Neural crest cell (in vitro differentiated cells): ENCODE measurements at regions not wholly inside any gene's neighbourhood (a gene's known extent, or its start where the extent isn't known, plus 50 kb on each side); places are given as distances from the start of the nearest gene placed in this dataset.

ENCODE experiments used
- DNase-seq: peaks from one replicate; pipeline ENCODE4 v3.0.0; 2021; ENCODE audit warnings: low read depth, mixed read lengths, low spot score
- H3K27ac Mint-ChIP-seq: one replicate; pipeline ENCODE4 v1.8.0; 2021; ENCODE audit warnings: mild to moderate bottlenecking, mixed read lengths; ENCODE audit not compliant: unreplicated experiment
- H3K27me3 Mint-ChIP-seq: 2 replicates; pipeline ENCODE4 v1.8.0; 2021; ENCODE audit warnings: low read depth, mild to moderate bottlenecking, mixed read lengths
- H3K36me3 Mint-ChIP-seq: 2 replicates; pipeline ENCODE4 v1.8.0; 2021; ENCODE audit warnings: low read depth, mild to moderate bottlenecking, mixed read lengths
- H3K4me1 Mint-ChIP-seq: 2 replicates; pipeline ENCODE4 v1.8.0; 2021; ENCODE audit warnings: mixed read lengths
- H3K4me3 Mint-ChIP-seq: one replicate; pipeline ENCODE4 v1.8.0; 2021; ENCODE audit warnings: mild to moderate bottlenecking, mixed read lengths
- H3K9me3 Mint-ChIP-seq: 2 replicates; pipeline ENCODE4 v1.8.0; 2021; ENCODE audit warnings: mixed read lengths
- TF ChIP-seq, protein P1 (sequence below): fragments of 200-600 bp; sonication (generic); conservative IDR thresholded peaks from 2 replicates; pipeline ENCODE4 v1.5.0; 2021; ENCODE audit warnings: antibody characterized with exemption, mild to moderate bottlenecking

DNA sequence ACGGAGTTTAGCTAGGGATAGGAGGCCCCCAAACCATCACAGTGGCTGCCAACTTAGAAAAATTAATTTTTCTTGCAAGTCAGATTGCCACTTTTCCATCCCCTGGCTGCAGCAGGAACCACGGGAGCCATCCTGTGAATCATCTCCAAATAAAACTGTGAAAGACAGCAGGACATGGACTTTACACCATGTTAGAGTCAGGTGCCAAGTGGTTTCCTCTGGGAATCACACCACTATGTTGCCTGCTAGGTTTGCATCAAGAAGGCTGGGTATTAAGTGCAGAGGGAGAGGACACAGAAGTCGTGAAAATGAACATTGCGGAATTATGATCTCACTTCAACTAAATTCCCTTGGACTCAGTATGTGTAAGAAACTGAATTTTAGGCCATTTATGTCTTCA, 471.3 kb upstream of the GOT2 start:
- no peak for DNase-seq
- H3K4me1 Mint-ChIP-seq: peaks cover 4% of the 10 kb centered on the region
- no peaks in the 10 kb centered on the region for H3K9me3 Mint-ChIP-seq
- no peak overlapping the region for H3K4me3 Mint-ChIP-seq
- H3K27me3 Mint-ChIP-seq: peaks cover 10% of the 10 kb centered on the region
- no peak overlapping the region for H3K27ac Mint-ChIP-seq
- H3K36me3 Mint-ChIP-seq: no peaks in the 10 kb centered on the region
- TF ChIP-seq, protein P1, sequence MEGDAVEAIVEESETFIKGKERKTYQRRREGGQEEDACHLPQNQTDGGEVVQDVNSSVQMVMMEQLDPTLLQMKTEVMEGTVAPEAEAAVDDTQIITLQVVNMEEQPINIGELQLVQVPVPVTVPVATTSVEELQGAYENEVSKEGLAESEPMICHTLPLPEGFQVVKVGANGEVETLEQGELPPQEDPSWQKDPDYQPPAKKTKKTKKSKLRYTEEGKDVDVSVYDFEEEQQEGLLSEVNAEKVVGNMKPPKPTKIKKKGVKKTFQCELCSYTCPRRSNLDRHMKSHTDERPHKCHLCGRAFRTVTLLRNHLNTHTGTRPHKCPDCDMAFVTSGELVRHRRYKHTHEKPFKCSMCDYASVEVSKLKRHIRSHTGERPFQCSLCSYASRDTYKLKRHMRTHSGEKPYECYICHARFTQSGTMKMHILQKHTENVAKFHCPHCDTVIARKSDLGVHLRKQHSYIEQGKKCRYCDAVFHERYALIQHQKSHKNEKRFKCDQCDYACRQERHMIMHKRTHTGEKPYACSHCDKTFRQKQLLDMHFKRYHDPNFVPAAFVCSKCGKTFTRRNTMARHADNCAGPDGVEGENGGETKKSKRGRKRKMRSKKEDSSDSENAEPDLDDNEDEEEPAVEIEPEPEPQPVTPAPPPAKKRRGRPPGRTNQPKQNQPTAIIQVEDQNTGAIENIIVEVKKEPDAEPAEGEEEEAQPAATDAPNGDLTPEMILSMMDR: no peak

DNA sequence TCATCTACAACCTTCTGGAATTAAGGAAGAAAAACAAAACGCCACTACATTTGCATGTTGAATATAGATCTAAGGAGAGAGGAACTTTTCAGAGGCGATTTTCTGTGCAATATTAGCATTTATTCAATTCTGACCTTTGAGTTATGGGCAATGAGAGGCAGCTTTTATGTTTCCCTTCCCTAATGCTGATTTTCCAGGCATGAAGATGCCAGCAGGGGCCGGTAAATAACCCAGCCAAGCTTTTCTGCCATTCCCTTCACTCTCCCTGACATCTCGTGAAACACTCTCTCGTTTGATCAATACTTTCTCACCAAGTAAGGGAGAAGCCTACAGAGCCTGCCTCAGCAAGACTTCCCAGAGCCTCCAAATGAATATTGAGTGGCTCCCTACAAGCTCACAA, 470.5 kb upstream of the GOT2 start:
- H3K9me3 Mint-ChIP-seq: no peaks in the 10 kb centered on the region
- peaks cover under 1% of the 10 kb centered on the region for H3K4me1 Mint-ChIP-seq
- no peak overlapping the region for H3K27ac Mint-ChIP-seq
- TF ChIP-seq, protein P1: no peak
- H3K4me3 Mint-ChIP-seq: no peak overlapping the region
- no peak for DNase-seq
- H3K27me3 Mint-ChIP-seq: peaks cover 10% of the 10 kb centered on the region
- no peaks in the 10 kb centered on the region for H3K36me3 Mint-ChIP-seq

DNA sequence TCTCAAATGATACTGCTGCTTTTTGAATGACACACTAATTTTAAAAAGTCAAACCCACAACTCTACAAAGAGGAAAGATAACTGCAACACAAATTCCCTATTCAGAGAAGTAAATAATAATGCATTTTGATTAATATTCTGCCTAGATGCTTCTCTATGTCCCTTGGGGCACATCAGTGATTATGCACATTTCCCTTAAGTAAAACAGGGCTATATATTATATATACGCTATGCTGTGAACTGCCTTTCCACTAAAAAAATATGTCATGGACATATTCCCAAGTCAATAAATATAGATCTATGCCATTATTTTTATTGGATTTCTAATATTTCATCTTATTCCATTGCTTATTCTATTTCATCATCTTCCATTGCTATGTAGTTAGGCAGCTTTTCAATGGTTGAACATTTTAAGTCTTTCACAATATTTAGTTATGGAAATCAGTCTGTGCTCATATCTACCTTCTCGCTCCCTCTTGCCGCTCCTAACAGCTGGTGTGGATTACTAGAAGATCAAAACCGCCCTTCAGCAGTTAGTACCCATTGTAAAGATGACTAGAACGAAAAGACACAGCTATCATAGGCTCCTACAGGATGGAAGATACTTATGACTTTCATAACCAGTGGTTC, 468.2 kb upstream of the GOT2 start:
- H3K27ac Mint-ChIP-seq: no peak overlapping the region
- no peaks in the 10 kb centered on the region for H3K9me3 Mint-ChIP-seq
- H3K36me3 Mint-ChIP-seq: no peaks in the 10 kb centered on the region
- no peak for DNase-seq
- H3K4me1 Mint-ChIP-seq: no peaks in the 10 kb centered on the region
- H3K27me3 Mint-ChIP-seq: peaks cover 7% of the 10 kb centered on the region
- TF ChIP-seq, protein P1: no peak
- H3K4me3 Mint-ChIP-seq: no peak overlapping the region

DNA sequence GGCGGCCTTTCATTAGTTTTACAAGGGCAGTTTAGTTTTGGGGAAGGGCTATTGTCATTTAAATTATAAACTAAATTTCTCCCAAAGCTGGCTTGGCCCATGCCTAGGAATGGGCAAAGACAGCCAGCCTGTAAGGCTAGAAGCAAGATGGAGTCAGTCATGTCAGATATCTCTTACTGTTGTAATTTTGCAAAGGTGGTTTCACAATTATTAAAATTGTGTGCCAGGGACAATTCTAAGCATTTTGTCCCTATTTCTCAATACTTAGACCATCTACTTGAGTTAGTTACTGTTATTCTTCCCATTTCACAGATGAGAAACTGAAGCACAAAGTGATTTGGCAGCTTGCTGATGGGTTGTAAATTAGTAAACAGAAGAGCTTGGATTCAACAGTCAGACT, 467.7 kb upstream of the GOT2 start:
- H3K4me3 Mint-ChIP-seq: no peak overlapping the region
- H3K27me3 Mint-ChIP-seq: peaks cover 7% of the 10 kb centered on the region
- DNase-seq: no peak
- H3K36me3 Mint-ChIP-seq: no peaks in the 10 kb centered on the region
- H3K27ac Mint-ChIP-seq: no peak overlapping the region
- H3K9me3 Mint-ChIP-seq: no peaks in the 10 kb centered on the region
- TF ChIP-seq, protein P1: no peak
- H3K4me1 Mint-ChIP-seq: no peaks in the 10 kb centered on the region

DNA sequence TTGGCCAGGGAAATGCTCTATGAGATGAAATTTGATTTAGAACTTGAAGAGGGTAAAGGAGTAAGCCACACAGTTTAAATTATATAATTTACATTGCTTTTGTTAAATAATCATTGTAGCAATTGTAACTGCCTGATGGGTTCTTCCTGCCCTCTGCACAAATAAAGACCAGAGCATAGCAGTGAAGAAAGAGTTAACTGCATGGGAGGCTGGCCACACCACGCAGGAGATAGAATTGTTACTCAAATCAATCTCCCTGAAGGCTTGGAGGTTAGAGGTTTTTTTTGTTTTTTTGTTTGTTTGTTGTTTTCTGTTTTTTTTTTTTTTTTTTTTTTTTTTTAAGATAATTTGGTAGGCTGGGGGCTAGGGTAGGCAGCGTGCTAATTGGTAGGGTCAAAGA, 467.0 kb upstream of the GOT2 start:
- no peak overlapping the region for H3K4me3 Mint-ChIP-seq
- no peaks in the 10 kb centered on the region for H3K4me1 Mint-ChIP-seq
- DNase-seq: no peak
- no peak overlapping the region for H3K27ac Mint-ChIP-seq
- H3K36me3 Mint-ChIP-seq: no peaks in the 10 kb centered on the region
- H3K9me3 Mint-ChIP-seq: no peaks in the 10 kb centered on the region
- TF ChIP-seq, protein P1: no peak
- peaks cover 7% of the 10 kb centered on the region for H3K27me3 Mint-ChIP-seq

DNA sequence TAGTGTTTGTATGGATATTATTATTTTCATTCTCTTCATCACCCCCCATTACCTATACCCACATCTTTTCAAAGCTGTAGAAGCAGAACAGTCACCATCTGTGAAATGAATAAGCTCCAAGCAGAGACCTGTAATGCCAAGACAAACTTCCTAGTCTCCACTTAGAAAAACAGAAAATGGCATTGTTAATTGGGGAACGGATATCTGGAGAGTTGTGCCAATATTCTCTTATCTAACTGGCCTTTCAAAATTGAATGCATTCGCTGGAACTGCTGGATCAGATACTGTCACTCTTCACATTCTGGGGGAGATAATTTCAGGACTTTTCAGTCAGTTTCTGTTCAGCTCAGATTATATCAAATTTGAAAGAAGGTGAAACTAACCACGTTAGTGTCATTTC, 464.4 kb upstream of the GOT2 start:
- Mint-ChIP-seq H3K4me3 (no peak overlapping the region), H3K27ac (no peak overlapping the region)
- TF ChIP-seq, protein P1: no peak

More for the DNA sequence above, 464.4 kb upstream of the GOT2 start:
- H3K27me3 Mint-ChIP-seq: peaks cover 4% of the 10 kb centered on the region
- H3K36me3 Mint-ChIP-seq: no peaks in the 10 kb centered on the region
- H3K9me3 Mint-ChIP-seq: no peaks in the 10 kb centered on the region
- DNase-seq: no peak
- no peaks in the 10 kb centered on the region for H3K4me1 Mint-ChIP-seq
